ENCODE measurements at regions not wholly inside any gene's neighbourhood (a gene's known extent, or its start where the extent isn't known, plus 50 kb on each side); places are given as distances from the start of the nearest gene placed in this dataset.

DNA sequence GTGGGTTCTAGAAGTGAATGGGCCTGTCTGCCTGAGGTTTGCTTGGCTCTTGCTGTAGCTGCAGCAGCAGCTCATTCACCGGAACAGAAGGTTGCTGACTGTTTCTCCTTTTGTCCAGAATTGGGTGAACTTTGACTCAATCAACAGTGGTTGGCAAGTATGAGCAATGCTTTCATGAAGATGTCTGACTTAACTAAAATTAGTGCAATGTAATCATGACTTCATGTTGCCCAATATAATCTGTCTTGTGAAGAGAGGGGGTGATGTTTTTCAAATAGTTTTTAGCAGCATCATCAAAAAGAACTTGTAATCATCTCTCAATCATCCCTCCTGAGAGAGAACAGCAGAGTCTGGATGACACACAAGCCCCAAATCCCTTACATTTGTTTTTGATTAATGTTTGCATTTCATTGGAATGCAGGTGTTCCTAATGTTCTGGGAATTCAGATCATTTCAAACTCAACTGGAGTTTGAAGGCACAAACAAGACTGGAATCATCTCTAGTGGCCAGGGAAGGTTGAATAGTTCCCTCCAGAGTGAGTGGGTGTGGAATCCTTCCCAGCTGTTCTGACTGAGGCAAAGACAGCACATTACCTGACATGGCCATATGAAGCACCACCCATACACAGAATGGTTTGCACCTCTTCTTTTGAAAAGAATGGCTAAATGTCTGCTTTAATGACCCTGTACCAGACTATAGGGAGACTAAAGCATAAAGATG, 82.9 kb downstream of the HLX start (continued):
- TF ChIP-seq RCOR1 (IDR thresholded peaks at IDR 0.05; ENCODE audit: low read length) = no peak
- TF ChIP-seq GATA2 (CRISPR knock-in tag; IDR thresholded peaks at IDR 0.05) = no peak
- peak; percentile 98 for TF ChIP-seq TCF12 (IDR thresholded peaks at IDR 0.05)
- no peak for TF ChIP-seq IRF3 (IDR thresholded peaks at IDR 0.05; ENCODE audit: low read depth, low read length)
- no peak for TF ChIP-seq MXI1 (IDR thresholded peaks at IDR 0.05; ENCODE audit: low read depth, low read length)
- TF ChIP-seq SMC3 (IDR thresholded peaks at IDR 0.05; ENCODE audit: low read depth, low read length) = no peak
- TF ChIP-seq FOSL2 (IDR thresholded peaks at IDR 0.05; ENCODE audit: borderline replicate concordance, low read depth) = peak; percentile 90
- TF ChIP-seq GABPA (IDR thresholded peaks at IDR 0.05; ENCODE audit: low read depth) = no peak
- TF ChIP-seq, protein P1, sequence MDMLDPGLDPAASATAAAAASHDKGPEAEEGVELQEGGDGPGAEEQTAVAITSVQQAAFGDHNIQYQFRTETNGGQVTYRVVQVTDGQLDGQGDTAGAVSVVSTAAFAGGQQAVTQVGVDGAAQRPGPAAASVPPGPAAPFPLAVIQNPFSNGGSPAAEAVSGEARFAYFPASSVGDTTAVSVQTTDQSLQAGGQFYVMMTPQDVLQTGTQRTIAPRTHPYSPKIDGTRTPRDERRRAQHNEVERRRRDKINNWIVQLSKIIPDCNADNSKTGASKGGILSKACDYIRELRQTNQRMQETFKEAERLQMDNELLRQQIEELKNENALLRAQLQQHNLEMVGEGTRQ (IDR thresholded peaks at IDR 0.05; ENCODE audit: borderline replicate concordance, low read depth, low read length) = no peak

DNA sequence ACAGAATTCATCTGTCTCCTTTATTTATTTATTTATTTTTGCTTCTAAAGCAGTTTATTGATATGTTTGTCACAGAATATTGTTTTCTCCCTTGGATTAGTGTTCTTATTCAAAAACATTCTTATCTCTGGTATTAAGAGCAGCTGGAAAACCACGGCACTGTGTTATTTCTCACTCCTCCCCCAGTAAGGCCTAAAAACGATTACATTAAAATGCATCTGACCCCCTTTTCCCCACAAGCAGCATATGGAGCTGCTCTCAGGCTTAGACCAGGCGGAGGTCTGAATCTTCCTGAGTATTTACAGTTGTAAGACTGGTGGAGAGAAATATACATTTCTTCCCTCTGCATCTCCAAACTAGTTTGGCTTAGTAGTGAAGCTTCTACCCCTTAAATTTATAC, 86.8 kb downstream of the HLX start:
- Histone ChIP-seq H3K27me3 (ENCODE audit: insufficient read depth) (no peaks in the 10 kb centered on the region), H3K79me2 (ENCODE audit: insufficient read depth) (no peaks in the 10 kb centered on the region), H3K9me3 (no peaks in the 10 kb centered on the region), H3F3A (replicated peaks; ENCODE audit: insufficient read depth) (peaks cover 27% of the 10 kb centered on the region), H3K9ac (no peak overlapping the region), H4K20me1 (ENCODE audit: insufficient read depth) (no peaks in the 10 kb centered on the region), H2AFZ (ENCODE audit: low read depth) (no peak overlapping the region), H3K4me3 (ENCODE audit: low read depth in 2 of 2, low read length in 1 of 2) (no peak overlapping the region), H3K27ac (ENCODE audit: low read depth in 2 of 2, low read length in 1 of 2) (peak overlapping the region in 1 of 2 experiments; percentile 67; a peak in 2 of 4 replicates), H3K9me2 (no peaks in the 10 kb centered on the region), H3K4me1 (ENCODE audit: control insufficient read depth in 1 of 2, insufficient read depth in 2 of 2, low read depth in 1 of 2, low read length in 1 of 2) (peaks cover 0 to 19% of the 10 kb centered on the region in 2 experiments; a peak in 3 of 4 replicates), H3K36me3 (replicated peaks in 1 of 2; ENCODE audit: control insufficient read depth in 1 of 2, insufficient read depth in 2 of 2, low read length in 1 of 2) (no peaks in the 10 kb centered on the region), H3K4me2 (no peak overlapping the region)
- DNase-seq = no peak
- CTCF ChIA-PET = interaction anchor here (1.0 to 1.5 kb wide), 4 partner anchors 90 to 445 kb away, joined by 3 to 5 read pairs (median 3); no protein-coding TSS in a partner anchor
- POLR2A ChIA-PET = no interaction called here
- WGBS (ENCODE audit: low lambda C conversion rate) = 89% methylated on average over 3 of the region's 3 CpGs
- no peak for TF ChIP-seq FOXJ3 (CRISPR knock-in tag; IDR thresholded peaks at IDR 0.05)
- TF ChIP-seq CTCF (IDR thresholded peaks at IDR 0.05) = no peak
- no peak for TF ChIP-seq FOXM1 (IDR thresholded peaks at IDR 0.05; ENCODE audit: low read depth)
- no peak for TF ChIP-seq FOSL2 (IDR thresholded peaks at IDR 0.05; ENCODE audit: borderline replicate concordance, low read depth)
- no peak for TF ChIP-seq RCOR1 (IDR thresholded peaks at IDR 0.05; ENCODE audit: low read length)
- TF ChIP-seq TCF12 (IDR thresholded peaks at IDR 0.05) = no peak
- no peak for TF ChIP-seq TAF1 (IDR thresholded peaks at IDR 0.05; ENCODE audit: borderline replicate concordance, low read depth, low read length)
- TF ChIP-seq CHD2 (IDR thresholded peaks at IDR 0.05; ENCODE audit: low read length, partially characterized antibody) = no peak
- no peak for TF ChIP-seq IRF3 (IDR thresholded peaks at IDR 0.05; ENCODE audit: low read depth, low read length)
- TF ChIP-seq, protein P2, sequence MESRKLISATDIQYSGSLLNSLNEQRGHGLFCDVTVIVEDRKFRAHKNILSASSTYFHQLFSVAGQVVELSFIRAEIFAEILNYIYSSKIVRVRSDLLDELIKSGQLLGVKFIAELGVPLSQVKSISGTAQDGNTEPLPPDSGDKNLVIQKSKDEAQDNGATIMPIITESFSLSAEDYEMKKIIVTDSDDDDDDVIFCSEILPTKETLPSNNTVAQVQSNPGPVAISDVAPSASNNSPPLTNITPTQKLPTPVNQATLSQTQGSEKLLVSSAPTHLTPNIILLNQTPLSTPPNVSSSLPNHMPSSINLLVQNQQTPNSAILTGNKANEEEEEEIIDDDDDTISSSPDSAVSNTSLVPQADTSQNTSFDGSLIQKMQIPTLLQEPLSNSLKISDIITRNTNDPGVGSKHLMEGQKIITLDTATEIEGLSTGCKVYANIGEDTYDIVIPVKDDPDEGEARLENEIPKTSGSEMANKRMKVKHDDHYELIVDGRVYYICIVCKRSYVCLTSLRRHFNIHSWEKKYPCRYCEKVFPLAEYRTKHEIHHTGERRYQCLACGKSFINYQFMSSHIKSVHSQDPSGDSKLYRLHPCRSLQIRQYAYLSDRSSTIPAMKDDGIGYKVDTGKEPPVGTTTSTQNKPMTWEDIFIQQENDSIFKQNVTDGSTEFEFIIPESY (IDR thresholded peaks at IDR 0.05; ENCODE audit: borderline replicate concordance, low read depth) = no peak
- TF ChIP-seq EP300 (IDR thresholded peaks at IDR 0.05; ENCODE audit: borderline replicate concordance in 1 of 2, low read depth in 1 of 2, low read length in 1 of 2) = no peak
- no peak for TF ChIP-seq MAX (IDR thresholded peaks at IDR 0.05; ENCODE audit: low read depth)
- TF ChIP-seq RFX5 (IDR thresholded peaks at IDR 0.05; ENCODE audit: low read length) = no peak
- no peak for TF ChIP-seq EZH2phosphoT487 (IDR thresholded peaks at IDR 0.05; ENCODE audit: borderline replicate concordance, low read depth)
- TF ChIP-seq NFIC (IDR thresholded peaks at IDR 0.05; ENCODE audit: borderline replicate concordance) = no peak
- TF ChIP-seq NRF1 (IDR thresholded peaks at IDR 0.05; ENCODE audit: low read depth, low read length) = no peak
- no peak for TF ChIP-seq GATA2 (CRISPR knock-in tag; IDR thresholded peaks at IDR 0.05)
- TF ChIP-seq, protein P3, sequence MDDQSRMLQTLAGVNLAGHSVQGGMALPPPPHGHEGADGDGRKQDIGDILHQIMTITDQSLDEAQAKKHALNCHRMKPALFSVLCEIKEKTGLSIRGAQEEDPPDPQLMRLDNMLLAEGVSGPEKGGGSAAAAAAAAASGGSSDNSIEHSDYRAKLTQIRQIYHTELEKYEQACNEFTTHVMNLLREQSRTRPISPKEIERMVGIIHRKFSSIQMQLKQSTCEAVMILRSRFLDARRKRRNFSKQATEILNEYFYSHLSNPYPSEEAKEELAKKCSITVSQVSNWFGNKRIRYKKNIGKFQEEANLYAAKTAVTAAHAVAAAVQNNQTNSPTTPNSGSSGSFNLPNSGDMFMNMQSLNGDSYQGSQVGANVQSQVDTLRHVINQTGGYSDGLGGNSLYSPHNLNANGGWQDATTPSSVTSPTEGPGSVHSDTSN (IDR thresholded peaks at IDR 0.05) = no peak
